Upper lobe of left lung (tissue), 4 donors: ENCODE measurements at regions not wholly inside any gene's neighbourhood (a gene's known extent, or its start where the extent isn't known, plus 50 kb on each side); places are given as distances from the start of the nearest gene placed in this dataset.

ENCODE experiments used
- POLR2A ChIP-seq, 4 donors: fragments of 450-650 bp; IDR thresholded peaks; one replicate each; pipeline ENCODE4 v1.5.1; 2016 to 2017; ENCODE audit warnings: antibody characterized with exemption in 4 of 4, mild to moderate bottlenecking in 2 of 4
- TF ChIP-seq, protein P1 (sequence below), 6 experiments: fragments of 450-650 bp in 4 of 6; fragments of 200-600 bp in 2 of 6; sonication (generic) in 2 of 6; IDR thresholded peaks; one replicate each; pipeline ENCODE4 v1.5.1; 2016 to 2019; ENCODE audit warnings: antibody characterized with exemption in 6 of 6

DNA sequence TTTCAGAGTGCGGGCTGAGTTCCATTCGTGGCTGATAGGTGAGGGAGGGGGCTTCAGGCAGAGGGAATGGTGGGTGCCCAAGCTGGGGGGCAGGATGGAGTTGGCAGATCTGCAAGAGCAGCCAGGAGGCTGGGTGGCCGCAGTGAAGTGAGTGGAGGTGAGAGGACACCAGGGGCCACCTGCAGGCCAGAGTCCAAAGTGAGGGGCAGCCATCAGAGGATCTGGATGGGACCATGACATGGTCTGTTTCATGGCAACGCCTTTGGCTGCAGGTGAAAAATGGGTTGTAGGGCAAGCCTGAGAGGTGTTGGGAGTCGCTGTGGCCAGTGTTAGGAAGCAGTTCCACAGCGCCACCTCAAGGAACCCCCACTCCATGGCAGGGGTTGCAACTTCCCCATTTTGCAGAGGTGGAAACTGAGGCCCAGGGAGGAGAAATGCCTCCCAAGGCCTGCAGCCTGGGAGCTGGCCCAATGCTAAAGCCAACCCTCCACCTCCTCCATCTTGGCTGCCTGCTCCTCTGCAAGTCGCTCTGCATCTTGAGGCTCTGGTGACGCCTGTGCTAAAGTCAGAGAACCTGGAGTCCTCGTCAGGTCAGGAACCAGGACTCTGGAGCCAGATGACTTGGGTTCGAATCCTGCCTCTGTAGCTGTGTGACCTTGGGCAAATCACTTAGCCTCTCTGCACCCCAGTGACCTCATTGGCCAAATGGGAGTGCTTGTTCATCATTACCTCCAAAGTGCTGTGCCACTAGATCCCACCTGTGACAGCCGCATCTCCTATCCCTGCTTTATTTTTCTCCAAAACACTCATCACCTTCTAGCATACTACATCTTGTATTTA, 153.8 kb downstream of the CEBPB start:
- no peak for TF ChIP-seq POLR2A (IDR thresholded peaks at IDR 0.05)
- TF ChIP-seq, protein P1, sequence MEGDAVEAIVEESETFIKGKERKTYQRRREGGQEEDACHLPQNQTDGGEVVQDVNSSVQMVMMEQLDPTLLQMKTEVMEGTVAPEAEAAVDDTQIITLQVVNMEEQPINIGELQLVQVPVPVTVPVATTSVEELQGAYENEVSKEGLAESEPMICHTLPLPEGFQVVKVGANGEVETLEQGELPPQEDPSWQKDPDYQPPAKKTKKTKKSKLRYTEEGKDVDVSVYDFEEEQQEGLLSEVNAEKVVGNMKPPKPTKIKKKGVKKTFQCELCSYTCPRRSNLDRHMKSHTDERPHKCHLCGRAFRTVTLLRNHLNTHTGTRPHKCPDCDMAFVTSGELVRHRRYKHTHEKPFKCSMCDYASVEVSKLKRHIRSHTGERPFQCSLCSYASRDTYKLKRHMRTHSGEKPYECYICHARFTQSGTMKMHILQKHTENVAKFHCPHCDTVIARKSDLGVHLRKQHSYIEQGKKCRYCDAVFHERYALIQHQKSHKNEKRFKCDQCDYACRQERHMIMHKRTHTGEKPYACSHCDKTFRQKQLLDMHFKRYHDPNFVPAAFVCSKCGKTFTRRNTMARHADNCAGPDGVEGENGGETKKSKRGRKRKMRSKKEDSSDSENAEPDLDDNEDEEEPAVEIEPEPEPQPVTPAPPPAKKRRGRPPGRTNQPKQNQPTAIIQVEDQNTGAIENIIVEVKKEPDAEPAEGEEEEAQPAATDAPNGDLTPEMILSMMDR (IDR thresholded peaks at IDR 0.05): peak in 4 of 6 experiments; percentile 19 to 37 (median 28)
